GM21619 (cell line): ENCODE measurements at regions not wholly inside any gene's neighbourhood (a gene's known extent, or its start where the extent isn't known, plus 50 kb on each side); places are given as distances from the start of the nearest gene placed in this dataset.

Experiments used
- ATAC-seq: cut with Tn5 transposase; IDR thresholded peaks from one replicate; pipeline ENCODE4 v1.9.1; 2021; ENCODE audit not compliant: unreplicated experiment

DNA sequence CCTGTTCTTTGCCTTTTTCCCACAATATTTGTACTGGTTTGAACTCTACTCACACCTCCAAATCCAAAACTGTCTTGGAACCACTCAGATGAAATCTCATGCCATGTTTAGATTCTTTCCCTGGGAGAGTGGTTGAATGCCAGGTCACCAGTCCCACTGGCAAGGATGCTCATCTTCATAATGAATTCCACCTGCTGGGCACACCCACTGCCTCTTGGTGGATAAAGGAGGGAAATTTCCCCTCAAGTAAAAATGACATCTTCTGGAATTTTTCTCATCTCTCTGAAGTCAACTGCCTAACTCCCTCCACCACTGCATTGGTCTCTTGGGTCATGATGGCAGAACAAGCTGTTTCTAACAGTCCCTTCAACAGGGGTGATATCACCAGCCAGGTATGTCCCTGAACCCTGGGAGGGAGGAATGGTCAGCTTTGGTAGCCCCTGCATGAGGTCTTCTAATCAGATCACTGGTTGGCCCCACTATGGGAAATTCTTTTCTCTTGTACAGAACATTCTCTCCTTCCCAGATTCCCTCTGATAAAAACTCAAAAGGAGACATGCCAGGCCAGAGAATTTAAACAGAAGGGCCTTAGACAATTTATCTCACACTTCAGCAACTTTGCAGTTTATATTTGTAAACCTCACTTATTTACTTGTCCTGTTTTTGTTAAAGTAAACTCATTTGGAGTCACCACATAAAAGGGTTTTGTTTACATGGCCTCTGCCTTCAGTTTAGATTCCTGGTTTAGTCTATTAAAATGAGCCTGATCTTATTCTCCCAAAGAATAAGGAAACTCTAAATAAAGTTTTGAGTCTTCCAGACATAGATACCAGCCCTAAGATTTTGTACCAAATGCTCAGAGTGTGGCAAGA lies 143.4 kb downstream of the WNT5A start:
- ATAC-seq, result no peak

GRCh38 chr3:55341502-55342031 lies 145.5 kb downstream of the WNT5A start:
- ATAC-seq, result no peak

DNA sequence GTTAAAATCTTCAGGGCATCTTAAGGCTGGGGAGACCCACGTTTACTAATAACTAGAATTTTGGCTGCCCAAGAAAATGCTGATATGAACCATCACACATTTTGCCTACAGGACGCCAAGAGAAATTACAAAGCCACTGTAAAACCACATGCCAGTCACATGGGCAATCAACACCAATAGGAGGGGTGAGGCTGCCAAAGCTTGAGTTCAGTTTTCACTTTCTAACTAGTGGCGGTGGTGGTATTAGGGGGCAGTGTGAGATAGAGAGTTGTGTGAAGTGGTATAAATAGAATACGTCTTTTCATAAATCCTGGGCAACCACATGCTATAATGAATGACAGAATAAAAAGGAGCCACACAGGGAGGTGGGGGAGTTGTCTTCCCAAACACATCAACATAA lies 147.3 kb downstream of the WNT5A start:
- no peak for ATAC-seq

GRCh38 chr3:55339390-55339789 lies 147.7 kb downstream of the WNT5A start:
- ATAC-seq, result no peak

DNA sequence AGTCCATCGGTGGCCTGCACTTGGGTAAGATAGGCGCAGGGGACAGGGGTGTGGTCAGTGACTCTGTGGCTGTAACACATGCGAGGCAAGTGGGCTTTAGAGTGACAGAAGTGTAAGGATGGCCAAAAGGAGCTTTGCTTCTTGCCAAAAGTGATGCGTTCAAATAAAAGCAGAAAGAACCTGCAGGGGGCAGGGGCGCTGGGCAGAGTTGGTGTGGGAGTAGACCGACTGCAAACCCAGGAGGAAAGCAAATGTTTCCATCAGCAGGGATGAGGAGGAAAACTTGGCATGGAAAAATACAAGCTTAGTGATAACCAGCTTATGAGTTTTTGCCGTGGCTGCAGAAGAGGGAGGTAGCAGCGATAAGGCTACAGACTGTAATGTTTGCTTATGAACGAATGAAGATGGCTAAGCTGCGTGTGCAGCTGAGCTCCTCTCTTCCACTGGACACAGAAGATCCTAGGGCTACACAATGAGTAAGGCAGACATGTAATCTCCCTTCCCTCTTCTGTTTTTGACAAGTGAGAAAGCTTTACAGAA lies 149.4 kb downstream of the WNT5A start:
- no peak for ATAC-seq

DNA sequence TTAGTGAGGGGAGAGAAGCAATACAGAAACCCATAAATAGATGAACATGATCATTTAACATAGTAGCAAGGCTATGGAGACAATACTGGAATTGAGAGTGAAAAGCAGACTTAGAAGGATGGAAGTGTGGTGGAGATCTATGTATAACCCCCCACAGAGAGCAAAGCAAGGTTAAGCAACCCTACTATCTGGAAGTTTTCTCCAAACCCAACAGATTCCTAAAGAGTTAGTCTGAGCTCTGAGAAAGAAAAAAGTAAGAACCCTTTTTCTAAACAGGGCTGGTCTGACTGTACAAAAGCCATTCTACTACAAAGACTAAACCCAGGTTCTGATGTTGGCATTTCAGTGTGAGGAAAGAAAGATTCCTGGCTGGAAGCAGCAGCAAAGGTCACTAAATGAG lies 153.2 kb downstream of the WNT5A start:
- no peak for ATAC-seq

DNA sequence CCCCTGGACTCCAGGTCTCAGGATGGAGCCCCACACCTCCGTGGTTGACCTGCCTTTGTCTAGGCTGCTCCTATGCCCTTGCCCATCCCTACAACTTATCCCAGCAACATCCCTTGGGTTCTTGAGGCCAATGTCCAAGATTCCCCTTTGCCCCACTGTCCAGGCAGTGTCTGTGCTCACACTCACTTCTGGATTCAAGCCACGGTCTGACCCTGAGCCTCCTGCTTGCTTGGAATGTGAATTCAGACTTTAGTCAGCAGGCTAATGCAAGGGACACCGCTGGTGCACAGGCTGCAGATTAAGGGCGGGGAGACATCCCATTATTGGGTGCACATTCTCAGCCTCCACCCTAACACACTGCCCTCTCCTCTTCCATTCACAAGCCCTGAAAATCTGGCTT lies 154.1 kb downstream of the WNT5A start:
- ATAC-seq, result no peak

DNA sequence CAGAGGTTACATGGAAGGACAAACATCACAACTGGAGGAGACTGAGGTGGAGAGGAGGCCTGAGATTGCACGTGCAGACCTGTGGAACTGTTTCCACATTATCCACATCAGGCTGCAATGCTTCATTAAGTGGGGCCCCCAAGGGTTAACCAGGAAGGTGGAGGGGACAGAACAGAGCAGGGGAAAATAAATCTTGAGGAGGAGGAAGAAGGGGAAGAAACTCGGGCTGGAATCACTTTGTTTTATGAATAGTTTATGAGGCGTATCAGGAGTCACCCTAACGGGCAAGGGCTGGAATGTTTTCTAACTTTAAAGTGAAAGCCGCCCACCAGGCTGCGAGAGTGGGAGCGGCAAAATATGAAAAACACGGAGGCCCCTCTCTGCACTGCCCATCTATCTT lies 154.9 kb downstream of the WNT5A start:
- ATAC-seq, result no peak

DNA sequence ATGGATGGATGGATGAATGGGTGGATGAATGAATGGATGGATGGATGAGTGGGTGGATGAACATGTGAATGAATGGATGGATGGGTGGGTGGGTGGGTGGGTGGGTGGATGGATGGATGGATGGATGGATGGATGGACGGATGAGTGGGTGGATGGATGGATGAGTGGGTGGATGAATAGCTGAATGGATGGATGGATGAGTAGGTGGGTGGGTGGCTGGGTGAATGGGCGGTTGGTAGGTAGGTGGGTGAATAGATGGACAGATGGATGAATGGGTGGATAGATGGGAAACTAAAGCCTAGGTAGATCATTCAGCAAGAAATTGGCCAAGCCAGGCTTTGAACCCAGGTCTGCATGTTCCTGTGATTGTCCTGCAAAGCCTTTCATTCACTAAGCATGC lies 155.6 kb downstream of the WNT5A start:
- no peak for ATAC-seq

GRCh38 chr3:55330756-55331155 lies 156.3 kb downstream of the WNT5A start:
- ATAC-seq, result no peak

- ATAC-seq, result no peak
These were observed 156.8 kb downstream of the WNT5A start for GRCh38 chr3:55330355-55330754.

- ATAC-seq, result no peak
These were observed 157.3 kb downstream of the WNT5A start for GRCh38 chr3:55329849-55330248.

DNA sequence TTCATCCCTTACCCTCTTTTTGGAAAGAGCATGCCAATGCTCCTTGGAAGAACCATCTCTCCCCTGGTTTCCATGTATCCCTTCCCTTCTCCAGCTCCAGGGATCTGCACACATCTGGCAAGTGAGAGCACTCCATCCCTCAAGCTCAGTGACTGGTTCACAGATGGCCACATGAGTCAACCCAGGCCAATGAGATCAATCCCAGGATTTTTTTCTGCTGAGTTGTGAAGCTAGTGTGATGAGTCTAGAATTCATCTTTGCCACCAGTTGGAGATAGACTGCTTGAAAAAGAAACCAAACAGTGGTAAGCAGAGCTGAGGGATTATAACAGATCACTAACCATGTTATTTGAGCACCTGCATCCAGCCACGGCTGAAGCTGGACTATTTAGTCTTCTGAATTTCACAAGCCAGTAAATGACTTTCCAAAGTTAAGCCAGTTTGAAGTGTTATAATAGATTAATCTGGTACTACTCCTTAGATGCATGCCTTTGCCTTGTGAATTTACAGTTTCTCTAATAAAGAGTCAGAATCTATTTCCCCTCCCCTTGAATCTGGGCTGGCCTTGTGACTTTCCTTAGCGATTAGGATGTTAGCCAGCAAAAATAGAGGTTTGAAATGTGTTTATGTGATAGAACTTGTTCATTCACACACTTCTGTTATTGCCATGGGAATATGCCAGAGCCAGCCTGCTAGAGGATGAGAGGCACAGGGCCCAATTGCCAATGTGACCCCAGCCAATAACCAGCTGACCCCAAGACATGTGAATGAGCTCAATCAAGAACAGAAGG lies 159.8 kb downstream of the WNT5A start:
- ATAC-seq, result no peak

DNA sequence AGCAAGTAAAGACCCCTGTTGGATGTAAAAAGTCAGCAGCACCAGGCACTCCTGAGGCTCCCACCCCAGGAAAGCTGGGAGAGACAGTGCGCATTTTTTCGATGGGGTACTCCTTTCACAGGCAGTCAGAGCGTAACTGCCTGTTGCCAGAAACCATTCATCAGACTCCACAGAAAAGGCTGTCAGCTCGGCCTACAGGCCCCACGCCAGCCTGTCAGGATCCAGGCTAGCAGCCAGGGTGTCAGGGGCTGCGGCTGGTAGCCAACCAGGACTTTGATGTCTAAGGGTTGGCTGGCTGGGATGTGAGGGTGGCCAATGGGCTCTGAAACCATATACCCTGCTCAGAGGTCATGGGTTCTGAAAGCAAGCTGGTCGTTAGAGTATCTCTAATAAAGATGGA lies 164.5 kb downstream of the WNT5A start:
- no peak for ATAC-seq

GRCh38 chr3:55320928-55321327 lies 166.2 kb downstream of the WNT5A start:
- ATAC-seq, result no peak

- ATAC-seq, result no peak
These were observed 171.7 kb downstream of the WNT5A start for GRCh38 chr3:55315396-55315795.

DNA sequence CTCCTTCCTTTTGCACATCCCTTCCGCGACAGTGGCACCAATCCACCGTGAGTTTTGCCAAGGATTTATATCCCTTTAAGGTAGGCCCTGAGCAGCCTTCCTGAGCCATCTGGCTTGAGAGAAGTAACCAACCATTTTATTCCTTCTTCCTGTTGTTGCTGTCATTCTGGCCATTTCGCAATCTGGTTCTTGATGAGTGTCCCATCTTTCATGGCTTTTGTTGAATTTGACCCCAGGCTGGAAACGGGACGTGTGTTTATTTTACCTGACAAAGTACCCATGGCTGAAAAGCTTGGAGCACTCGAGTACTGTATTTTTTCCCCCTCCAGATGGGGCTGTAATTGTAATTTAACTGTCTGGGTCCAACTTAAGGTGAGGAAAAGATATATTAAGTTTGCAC lies 173.4 kb downstream of the WNT5A start:
- no peak for ATAC-seq

DNA sequence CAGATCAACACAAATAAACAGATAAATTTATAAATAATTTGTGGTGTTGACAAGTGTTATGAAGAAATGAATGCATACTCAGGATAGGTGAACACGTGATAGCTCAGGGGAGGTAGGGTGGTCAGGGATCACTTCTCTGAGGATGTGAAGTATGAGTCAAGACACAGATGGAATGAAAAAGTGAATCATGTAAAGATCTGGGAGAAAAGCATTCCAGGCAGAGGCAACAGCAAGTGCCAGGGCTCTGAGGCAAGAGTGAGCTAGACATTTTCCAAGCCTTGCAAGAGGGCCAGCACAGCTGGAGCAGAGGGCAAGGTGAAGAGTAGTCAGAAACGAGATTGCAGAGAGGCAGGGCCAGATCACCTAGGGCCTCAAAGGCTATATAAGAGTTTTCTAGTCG lies 177.8 kb downstream of the WNT5A start:
- no peak for ATAC-seq

GRCh38 chr3:55307622-55308021 lies 179.5 kb downstream of the WNT5A start:
- ATAC-seq, result no peak

- no peak for ATAC-seq
These were observed 181.2 kb downstream of the WNT5A start for GRCh38 chr3:55305696-55306485.

DNA sequence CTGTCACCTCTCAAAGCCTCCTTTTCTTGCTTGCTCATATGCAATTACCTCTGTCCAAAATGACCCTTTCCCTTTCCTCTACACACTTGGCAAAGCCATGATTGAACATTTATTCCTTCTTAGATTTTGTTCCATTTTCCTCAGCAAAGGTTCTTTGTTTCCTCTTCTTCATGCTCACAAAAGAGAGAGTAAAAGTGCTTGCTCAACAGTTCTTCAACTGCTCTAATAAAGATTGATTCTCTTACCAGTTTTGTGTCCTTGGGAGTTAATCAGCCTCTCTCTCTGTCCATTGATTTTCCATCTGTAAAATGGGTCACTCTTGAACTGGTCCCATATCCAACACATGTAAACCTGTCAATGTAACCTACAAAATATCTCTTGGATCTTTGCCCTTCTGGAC lies 186.4 kb downstream of the WNT5A start:
- ATAC-seq, result no peak
